ENCODE measurements at regions not wholly inside any gene's neighbourhood (a gene's known extent, or its start where the extent isn't known, plus 50 kb on each side); places are given as distances from the start of the nearest gene placed in this dataset.

GRCh38 chr1:29890201-29890959 is 654.1 kb downstream of the PTPRU start:
- TF ChIP-seq CTCF (IDR thresholded peaks at IDR 0.05) = no peak
- no peak for TF ChIP-seq POLR2A (IDR thresholded peaks at IDR 0.05)

Measured in thyroid gland (tissue), 4 donors.